Loucy (cell line): ENCODE measurements at regions not wholly inside any gene's neighbourhood (a gene's known extent, or its start where the extent isn't known, plus 50 kb on each side); places are given as distances from the start of the nearest gene placed in this dataset.

Source experiments
- CTCF ChIP-seq: fragments of 200-600 bp; sonication (generic); conservative IDR thresholded peaks from 2 replicates; pipeline ENCODE4 v1.5.1; 2014; ENCODE audit warnings: mild to moderate bottlenecking, antibody characterized with exemption, low read length
- EZH2phosphoT487 ChIP-seq: fragments of 200-600 bp; IDR thresholded peaks from 2 replicates; pipeline ENCODE4 v1.6.1; 2018; ENCODE audit warnings: antibody characterized with exemption, mild to moderate bottlenecking, moderate library complexity, borderline replicate concordance

- TF ChIP-seq CTCF = no peak
- no peak for TF ChIP-seq EZH2phosphoT487
These were observed 95.4 kb upstream of the ADAMTS9 start for GRCh38 chr3:64783200-64783599.
